ENCODE measurements at regions not wholly inside any gene's neighbourhood (a gene's known extent, or its start where the extent isn't known, plus 50 kb on each side); places are given as distances from the start of the nearest gene placed in this dataset.

DNA sequence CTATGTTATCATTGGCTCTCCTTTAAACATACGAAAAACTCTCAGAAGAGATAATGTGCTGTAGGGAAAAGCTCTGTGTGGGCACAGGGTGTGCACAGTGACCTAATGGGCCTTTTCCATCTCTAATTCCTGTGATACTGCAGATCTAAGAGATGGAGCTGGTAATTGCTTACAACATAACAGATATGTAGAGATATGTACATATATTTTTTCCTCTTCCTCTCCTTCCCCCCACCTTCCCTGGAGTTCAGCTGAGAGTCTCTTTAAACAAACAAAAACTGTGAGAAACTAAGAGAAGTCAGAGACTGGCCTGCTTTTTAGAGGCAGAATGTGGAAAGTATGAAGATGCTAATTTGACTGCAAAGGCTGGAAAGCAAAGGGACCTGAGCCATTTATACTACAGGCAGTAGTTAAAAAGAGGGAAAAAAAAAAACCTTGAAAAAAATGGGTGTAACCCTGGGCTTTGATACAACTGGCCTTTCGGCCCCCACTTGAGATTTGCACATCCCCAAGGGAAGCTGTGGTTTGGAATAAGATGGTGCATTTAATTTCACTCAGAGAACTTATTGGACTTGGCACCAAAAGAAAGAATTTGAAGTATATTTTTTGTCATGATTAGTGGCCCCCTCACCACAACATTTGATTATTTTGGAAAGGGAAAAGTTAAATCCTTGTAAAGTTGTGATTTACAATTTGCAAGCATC lies 502.2 kb upstream of the ZEB2 start:
- in situ Hi-C loops (cut with MboI; ENCODE audit: low sequenced_read_pairs) = no loop called here

DNA sequence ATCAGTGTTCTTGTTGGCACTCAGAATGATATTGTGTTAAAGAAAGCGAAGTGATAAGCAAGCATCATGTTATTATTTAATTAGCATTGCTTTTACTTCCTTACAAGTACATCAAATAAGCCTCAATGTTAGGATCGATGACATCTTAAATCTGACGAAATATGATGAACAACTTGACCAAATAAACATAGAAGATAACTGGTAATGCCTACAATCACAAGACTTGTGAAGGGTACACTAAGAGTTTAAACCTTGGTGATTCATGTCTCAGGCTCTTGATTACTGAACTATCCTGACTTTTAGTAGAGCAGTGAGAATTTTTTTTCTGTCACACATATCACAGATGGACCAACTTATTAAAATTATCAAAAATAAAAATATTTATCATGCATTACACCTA lies 500.8 kb upstream of the ZEB2 start:
- in situ Hi-C loops (cut with MboI; ENCODE audit: low sequenced_read_pairs) = no loop called here

DNA sequence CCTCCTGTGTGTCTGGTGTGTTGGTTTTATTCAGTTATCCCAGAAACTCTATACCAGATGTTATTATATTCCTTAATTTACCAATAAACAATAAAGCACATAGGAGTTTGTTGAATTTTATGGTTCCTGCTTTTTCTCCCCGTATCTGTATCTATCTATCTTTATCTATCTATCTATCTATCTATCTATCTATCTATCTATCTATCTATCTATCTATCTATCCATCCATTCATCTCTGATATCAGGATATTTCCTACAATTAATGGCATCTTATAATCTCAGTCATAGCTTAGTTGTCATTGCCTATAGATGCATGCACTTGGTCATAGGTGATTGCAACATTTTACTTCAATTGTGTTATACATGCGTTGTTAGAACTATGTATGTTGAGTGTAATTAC lies 500.2 kb upstream of the ZEB2 start:
- in situ Hi-C loops (cut with MboI; ENCODE audit: low sequenced_read_pairs) = no loop called here

DNA sequence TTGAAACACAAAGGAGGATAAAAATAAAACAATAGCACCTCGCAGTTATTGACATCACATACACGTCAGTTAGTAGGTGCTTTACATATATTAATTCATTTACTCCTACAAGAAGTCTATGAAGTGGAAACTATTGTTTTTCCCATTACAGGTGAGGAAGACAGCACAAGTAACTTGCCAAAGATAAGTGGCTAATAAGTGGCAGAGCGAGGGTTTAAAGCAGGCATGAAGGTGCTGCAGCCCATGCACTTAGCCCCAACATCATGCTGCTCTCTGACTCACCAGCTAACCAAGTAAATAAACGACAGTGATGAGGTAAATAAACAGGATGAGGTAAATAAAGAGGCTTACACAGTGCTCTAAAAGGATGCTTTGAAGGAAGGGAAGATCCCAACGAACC lies 498.6 kb upstream of the ZEB2 start:
- in situ Hi-C loops (cut with MboI; ENCODE audit: low sequenced_read_pairs) = no loop called here

DNA sequence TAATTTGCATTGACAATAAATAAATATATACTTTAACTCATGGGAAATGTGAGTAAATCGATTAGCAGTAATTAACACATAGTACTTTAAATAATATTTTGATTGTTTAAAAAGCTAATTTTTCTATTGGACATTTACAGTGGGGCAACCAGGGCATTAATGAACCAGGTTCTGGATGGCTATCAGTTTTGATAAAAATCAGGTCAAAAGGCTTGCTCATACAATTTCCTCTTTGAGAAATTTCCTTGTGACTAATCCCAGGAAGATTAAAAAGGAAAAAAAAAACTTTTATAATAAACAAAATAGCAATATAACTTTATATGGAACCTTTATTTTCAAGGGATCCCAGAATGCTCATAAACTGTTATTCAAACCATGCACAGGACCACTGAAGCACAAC lies 497.2 kb upstream of the ZEB2 start:
- in situ Hi-C loops (cut with MboI; ENCODE audit: low sequenced_read_pairs) = no loop called here

DNA sequence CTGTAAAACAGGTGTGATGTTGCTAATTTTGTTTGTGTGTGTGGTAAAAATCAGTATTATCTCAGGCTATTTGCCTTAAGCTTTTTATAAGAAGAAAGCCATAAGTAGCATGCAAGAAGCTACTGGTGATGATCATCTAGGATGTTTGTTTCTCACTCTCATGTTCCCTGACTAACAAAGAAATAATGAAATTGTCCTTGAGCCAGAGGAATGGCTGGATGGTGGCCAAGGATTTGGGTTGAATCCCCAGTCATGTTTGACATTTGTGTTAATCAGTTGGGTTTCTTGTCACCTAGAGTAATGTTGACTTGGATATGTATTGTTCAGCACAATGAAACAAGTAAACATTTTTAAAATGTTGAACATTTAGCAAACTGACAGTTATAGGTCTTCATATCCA lies 496.8 kb upstream of the ZEB2 start:
- in situ Hi-C loops (cut with MboI; ENCODE audit: low sequenced_read_pairs) = no loop called here

DNA sequence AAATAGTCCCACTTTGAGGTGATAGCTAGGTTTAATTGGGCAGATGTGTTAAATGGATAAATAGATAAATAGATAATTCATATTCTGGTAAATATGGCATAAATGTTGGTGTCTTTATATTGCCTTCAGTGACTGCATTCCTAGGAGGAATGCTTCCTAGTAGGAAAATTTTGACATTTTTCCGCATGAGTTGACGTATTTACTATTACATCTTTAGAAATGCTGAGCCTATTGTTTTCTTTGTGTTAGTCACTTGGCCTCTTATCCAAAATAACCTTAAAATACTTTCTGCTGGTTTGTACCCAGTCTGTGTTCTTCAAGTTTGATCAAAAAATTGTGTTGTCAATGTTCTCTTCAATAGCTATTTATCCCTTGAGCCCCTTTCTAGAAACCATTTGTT lies 495.6 kb upstream of the ZEB2 start:
- in situ Hi-C loops (cut with MboI; ENCODE audit: low sequenced_read_pairs) = no loop called here

DNA sequence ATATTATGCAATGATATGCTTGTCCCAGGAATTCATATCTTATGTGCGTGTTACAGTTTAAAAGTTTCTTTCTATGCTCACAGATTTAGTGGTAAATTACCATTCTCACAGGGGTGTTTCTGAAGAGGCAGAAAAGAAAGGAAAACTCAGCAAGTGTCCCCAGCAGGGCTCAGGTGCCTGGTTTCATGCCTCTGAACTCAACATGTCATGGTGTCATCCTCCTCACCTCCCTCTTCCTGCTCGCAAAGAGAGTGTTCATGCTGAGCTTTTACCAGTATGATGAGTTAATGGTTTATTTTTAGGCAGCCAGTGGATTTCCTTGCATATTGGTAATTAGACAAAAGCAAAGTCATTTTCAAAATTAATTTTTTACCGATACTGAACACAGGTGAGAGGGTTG lies 492.9 kb upstream of the ZEB2 start:
- in situ Hi-C loops (cut with MboI; ENCODE audit: low sequenced_read_pairs) = no loop called here

DNA sequence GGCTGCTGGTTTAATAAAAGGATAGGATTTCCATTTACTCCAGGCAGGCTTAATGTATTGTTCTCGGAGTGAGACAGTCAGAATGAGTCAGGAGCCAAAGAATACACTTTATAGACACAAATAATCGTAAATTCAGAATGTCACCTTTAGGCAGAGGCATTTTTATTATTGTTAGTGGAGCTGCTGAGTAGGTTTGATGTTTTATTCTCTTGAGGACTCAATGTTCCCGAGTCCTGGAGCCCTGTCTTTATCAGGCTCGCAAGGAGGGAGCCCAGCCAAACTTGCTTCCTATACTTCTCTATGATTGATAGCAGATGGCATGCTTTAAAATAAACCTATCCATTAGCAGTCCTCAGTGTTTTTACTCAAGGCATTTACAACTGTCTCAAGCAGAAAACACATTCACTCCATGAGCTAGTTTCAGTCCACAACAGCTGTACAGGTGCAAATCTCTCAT lies 492.3 kb upstream of the ZEB2 start:
- in situ Hi-C loops (cut with MboI; ENCODE audit: low sequenced_read_pairs) = no loop called here

DNA sequence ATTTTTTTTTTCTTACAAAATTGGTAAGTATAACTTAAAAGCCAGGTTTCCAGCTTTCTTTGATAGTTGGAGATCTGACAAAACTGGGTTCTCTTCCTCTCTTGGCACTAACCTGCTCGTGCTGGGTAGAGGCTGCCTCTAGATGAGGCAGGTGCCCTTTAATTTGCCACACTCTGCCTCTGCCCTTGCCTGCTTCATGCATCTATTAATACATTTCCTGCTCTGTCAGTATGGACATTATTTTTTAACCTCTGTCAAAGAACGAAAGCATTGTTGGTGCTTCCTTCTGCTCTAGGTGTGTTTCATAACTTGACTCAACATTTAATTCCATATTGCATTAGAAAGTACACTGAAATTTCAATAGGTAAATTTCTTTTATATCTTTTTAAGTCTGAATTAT lies 490.7 kb upstream of the ZEB2 start:
- in situ Hi-C loops (cut with MboI; ENCODE audit: low sequenced_read_pairs) = no loop called here

DNA sequence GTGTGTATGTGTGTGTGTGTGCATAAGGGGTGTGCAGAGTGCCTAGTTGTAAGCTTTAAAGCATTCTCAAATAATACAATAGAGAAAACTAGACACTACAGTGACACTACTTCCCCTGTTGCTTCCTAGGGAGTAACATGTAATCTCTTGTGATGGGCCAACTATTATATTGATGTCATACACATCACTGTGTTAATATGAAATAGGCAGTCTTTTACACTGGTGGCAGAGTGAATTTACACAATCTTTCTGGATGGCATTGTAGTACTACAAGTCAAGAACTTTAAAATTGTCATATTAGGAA lies 488.0 kb upstream of the ZEB2 start:
- in situ Hi-C loops (cut with MboI; ENCODE audit: low sequenced_read_pairs) = no loop called here

DNA sequence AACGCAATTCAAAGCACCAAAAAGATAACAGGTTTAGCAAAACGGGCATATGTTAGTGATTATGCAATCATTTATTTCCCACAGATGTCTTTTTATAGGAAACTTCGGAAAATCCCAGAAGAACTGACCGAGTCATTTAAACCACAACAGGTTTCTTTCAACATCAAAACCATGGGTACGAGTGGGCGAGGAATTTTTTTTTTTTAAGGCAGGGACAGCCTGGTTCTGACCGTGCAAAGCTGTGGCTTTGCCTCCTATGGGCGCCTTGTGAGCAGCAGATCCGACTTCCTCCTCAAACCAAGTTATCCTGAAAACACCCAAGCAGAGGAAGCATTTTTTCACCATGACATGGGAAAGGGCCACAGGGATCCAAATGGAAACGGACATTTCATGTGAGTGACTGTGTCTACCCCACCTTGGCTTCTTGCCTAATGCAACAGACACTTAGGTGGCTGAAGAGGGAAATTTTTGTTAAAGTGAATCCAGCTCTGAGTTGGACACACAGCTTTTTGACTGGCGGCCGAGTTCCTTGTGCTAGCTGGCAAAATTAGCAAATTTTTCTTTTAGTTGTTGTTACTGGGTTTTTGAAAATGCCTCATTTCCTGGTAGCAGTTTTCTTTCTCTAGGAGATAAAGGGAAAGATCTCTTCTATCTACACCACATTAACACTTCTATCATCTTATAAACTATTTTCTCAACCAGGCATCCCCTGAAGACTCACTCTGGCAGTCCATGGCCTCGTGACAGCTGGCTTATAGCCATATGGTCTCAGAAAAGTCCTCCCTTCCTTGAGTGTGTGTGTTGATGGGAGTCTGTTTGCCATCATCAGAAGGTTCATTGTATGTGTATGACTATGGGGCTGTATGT lies 487.4 kb upstream of the ZEB2 start:
- in situ Hi-C loops (cut with MboI; ENCODE audit: low sequenced_read_pairs) = no loop called here

DNA sequence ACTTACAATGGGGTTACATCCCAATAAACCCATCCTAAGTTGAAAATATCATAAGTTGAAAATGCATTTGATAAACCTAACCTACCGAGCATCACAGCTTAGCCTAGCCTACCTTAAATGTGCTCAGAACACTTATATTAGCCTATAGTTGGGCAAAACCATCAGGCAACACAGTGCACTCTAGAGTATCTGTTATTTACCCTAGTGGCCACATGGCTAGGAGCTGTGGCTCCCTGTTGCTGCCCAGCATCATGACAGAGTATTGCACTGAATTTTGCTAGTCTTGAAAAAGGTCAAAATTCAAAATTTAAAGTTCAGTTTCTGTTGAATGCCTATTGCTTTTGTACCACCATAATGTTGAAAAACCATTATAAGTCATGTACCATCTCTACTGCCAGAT lies 482.7 kb upstream of the ZEB2 start:
- in situ Hi-C loops (cut with MboI; ENCODE audit: low sequenced_read_pairs) = no loop called here

DNA sequence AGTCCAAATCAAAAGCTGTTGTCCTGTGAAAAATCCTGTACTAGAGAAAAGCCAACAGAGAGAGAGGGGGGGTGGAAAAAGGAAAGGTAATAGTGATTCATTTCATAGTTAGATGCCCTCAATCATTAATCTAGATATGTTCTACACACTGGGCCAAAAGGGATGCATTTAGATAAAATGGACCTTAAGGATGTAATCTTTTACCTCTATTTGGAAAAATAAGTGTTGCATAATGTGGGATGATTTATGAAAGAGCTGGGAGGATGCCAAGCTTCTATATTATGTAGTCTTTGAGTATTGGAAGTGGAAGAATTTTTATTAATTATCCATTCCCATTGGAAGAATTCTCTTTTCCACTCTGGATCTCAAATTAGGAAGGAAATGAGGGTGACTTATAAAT lies 480.5 kb upstream of the ZEB2 start:
- in situ Hi-C loops (cut with MboI; ENCODE audit: low sequenced_read_pairs) = no loop called here

DNA sequence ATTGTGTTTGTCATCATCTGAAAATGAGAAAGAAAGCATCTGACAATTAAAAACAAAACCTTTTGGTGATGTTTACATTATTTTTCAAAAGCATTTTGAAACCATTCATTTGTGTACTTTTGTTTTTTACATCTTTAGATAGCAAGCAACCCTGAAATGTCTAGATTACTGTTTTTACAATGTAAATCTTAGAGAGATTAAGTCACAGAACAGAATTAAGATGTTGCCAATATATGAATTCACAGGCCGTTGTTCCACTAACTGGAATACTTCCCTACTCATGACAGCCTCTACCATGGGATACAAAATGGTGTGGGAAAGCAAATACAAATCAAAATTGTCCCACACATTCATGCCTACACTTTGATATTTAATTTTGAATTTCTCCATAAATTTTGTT lies 480.0 kb upstream of the ZEB2 start:
- in situ Hi-C loops (cut with MboI; ENCODE audit: low sequenced_read_pairs) = no loop called here

DNA sequence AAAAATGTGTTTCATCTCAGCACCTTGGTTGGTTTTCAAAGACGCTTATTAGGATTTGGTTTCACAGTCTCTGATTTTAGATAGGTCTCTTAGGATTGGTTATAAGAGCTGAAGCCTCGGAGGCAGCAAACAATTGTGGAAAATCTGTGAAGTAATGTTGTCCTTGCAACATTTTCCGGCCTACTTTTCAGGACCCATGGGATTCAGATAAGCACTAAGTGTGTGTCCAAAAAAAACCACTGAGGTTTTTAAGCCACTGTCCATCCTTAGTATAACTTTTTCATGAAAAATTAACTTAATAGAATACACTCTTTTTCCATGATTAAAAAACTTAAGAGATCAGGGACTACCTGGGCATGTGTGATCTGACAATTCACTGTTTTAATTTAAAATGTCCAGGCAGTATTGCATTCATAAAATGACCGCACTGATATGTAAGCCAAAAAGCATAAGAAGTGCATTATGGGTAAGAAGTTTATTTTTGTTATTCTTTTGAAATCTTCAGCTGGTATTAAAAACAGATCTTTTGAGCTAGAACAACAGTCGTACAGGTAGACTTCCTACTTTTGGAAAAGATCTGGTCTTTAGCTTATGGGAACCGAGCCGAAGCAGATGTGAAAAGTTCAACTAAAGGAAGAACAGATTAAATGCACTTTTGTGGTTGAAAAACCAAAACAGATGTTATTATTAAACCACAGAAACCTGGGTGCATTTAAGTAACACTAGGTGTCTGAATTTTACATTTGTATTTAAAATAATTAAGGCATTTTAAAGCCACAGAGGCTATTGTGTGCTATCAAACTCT lies 479.4 kb upstream of the ZEB2 start:
- in situ Hi-C loops (cut with MboI; ENCODE audit: low sequenced_read_pairs) = no loop called here

DNA sequence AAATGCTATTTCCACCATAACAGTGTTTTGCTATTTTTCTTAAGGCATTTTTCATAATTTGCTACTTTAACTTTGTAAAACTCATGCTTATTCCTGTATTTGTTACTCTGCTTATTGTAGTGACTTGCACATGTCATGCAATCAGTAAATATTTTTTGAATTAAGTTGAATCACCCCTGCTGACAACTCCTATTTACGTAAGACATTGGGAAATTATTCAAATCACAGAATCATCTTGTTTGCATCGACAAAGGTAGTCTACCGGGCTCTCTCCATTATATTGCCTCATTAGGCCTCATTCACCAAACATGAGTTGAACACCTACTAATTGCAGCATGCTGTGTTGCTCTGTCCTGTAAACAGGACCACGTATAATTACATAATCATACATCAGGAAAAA lies 478.5 kb upstream of the ZEB2 start:
- in situ Hi-C loops (cut with MboI; ENCODE audit: low sequenced_read_pairs) = no loop called here

DNA sequence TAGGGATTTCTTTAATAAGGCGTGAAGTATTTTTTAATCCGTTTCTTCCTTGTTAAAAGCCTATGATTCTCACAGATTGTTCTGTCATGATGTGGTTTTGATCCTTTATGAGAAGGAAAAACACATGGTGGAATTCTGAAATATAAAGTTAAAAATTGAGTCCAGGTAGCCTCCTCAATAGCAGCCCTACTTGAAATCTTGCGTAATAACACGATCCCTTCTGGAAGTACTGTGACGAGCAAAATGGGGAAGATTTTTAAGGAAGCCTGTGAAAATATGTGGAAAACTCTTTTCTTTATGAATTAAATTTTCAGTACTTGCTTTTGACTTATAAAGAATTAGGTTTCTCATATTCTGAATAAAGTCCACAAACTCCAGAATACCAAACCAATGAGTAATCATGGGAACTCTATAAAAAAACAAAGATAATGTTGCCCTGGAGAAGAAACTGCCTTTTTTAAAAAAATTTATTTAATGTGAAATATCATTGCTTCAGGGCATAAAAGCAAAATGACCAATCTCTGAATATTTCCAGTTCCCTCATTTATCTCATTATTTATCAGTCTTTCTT lies 476.4 kb upstream of the ZEB2 start:
- in situ Hi-C loops (cut with MboI; ENCODE audit: low sequenced_read_pairs) = no loop called here

DNA sequence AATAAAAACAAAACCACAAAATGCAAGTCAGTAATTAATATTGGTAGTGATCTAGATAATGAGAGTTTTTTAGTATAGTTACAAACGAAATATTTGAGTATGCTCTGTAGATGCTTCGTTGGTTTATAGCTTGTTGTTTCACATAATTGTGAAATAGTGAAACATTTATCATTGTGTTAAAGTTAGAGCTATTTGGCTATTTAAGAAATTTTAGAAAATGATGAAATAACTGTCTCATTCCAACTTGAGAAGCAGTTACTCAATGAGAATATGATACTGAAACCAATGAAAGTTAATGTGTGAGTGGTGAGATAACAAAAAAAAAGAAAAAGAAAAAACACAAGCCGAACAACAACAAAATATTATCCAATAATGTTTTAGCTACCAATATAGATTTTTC lies 475.6 kb upstream of the ZEB2 start:
- in situ Hi-C loops (cut with MboI; ENCODE audit: low sequenced_read_pairs) = no loop called here

DNA sequence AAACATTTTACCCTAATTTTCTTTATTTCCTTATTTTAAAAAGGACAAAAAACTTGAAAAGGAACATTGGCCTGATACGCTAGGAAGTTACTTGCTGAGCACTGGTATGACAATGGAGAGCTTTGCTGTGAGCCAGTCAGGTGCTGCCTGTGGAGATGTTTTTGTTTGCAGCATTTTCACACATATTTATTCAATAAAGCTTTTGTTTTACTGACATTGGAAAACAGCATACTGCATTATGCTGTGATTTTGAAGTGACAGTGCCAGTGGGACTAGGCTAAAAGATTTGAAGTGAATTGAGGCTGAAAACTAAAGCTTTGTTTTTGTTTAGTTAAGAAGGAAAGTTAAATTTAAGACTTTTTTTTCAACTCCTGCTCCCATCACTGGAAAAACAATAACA lies 470.7 kb upstream of the ZEB2 start:
- in situ Hi-C loops (cut with MboI; ENCODE audit: low sequenced_read_pairs) = no loop called here

DNA sequence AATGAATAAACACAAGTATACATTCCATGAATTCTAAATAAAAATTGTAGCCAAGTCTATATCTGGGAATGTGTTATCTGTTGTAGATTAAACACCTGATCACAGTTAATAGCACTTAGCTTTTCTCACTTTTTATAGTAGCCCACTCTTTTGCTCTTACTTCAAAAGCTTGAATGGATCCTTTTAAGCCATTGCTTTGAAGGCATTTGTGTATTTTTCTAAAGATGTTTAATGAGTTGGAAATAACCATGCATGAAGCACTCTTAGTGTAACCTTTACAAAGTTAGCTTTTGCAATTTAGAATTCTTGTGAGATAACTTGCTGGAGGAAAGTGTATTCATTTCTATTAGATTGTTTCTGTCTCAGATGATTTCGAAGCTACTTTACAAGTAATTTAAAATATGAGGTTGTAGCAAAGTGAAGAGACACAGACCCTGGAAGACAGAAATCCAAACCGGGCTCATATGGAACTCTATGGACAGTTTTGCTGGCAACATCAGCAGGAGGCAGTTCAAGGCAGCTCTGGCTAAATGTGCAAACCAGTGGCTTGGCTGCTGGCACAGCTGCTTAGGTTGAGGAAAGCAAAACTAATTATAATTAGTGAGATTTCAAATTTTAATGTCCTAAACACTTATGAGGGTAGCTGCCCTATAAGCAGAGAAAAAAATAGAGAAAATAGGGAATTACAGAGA lies 469.8 kb upstream of the ZEB2 start:
- in situ Hi-C loops (cut with MboI; ENCODE audit: low sequenced_read_pairs) = no loop called here
